Suprapubic skin (tissue), 4 donors: ENCODE measurements at regions not wholly inside any gene's neighbourhood (a gene's known extent, or its start where the extent isn't known, plus 50 kb on each side); places are given as distances from the start of the nearest gene placed in this dataset.

Source experiments
- CTCF ChIP-seq, 2 donors: fragments of 200-600 bp in 1 of 2; fragments of 450-650 bp in 1 of 2; sonication (generic) in 1 of 2; IDR thresholded peaks; one replicate each; pipeline ENCODE4 v1.5.1; 2016 to 2019; ENCODE audit warnings: antibody characterized with exemption in 2 of 2, mild to moderate bottlenecking in 1 of 2, moderate library complexity in 1 of 2
- POLR2A ChIP-seq, 2 donors: fragments of 450-650 bp; IDR thresholded peaks; one replicate each; pipeline ENCODE4 v1.6.1; 2017; ENCODE audit warnings: antibody characterized with exemption in 2 of 2, mild to moderate bottlenecking in 2 of 2, moderate library complexity in 2 of 2
- POLR2AphosphoS5 ChIP-seq, 3 donors: sonication (generic); formaldehyde crosslinking; IDR thresholded peaks; one replicate each; pipeline ENCODE4 v1.6.1; 2017; ENCODE audit warnings: antibody characterized with exemption in 3 of 3

GRCh38 chr5:142446960-142447279, 122.1 kb upstream of the SPRY4 start:
- TF ChIP-seq CTCF (IDR thresholded peaks at IDR 0.05) (no peak), POLR2A (IDR thresholded peaks at IDR 0.05) (no peak), POLR2AphosphoS5 (IDR thresholded peaks at IDR 0.05) (no peak)
